IMR-90 (cell line): ENCODE measurements at regions not wholly inside any gene's neighbourhood (a gene's known extent, or its start where the extent isn't known, plus 50 kb on each side); places are given as distances from the start of the nearest gene placed in this dataset.

ENCODE experiments used
- ATAC-seq: fragments of 200-7000 bp; cut with Tn5 transposase; 2 replicates; pipeline ENCODE4 v1.9.1; 2020; ENCODE audit warnings: low read depth, mild to moderate bottlenecking, moderate library complexity
- BruUV-seq: library from RNA; stranded (reverse); fragments of 400-500 nt; replicated peaks from 2 replicates; lab custom pipeline; 2021; lab: Mats Ljungman, UMichigan
- CTCF ChIA-PET: fragments of 300-600 bp; formaldehyde crosslinking; extraction: SDS; loops from one replicate; lab custom pipeline; 2021; ENCODE audit warnings: antibody characterized with exemption; lab: Yijun Ruan, JAX
- POLR2A ChIA-PET: fragments of 300-600 bp; sonication (Branson Sonifier 250); formaldehyde crosslinking; loops from one replicate; lab custom pipeline; 2022; ENCODE audit warnings: antibody characterized with exemption; ENCODE audit not compliant: unreplicated experiment; lab: Charles Lee
- DNase-seq: peaks from one replicate; pipeline ENCODE4 v3.0.0; 2013
- H2AFZ ChIP-seq: replicated peaks from 2 replicates; pipeline ENCODE3; 2013; ENCODE audit warnings: low read length, mild to moderate bottlenecking; ENCODE audit not compliant: poor library complexity
- H2AK5ac ChIP-seq: 2 replicates; pipeline ENCODE4 v1.6.1; 2013; ENCODE audit warnings: low read depth, low read length, inconsistent platforms
- H2AK9ac ChIP-seq: replicated peaks from 2 replicates; pipeline ENCODE3; 2013; ENCODE audit warnings: mild to moderate bottlenecking, low read depth, low read length, moderate library complexity; ENCODE audit not compliant: poor library complexity
- H2BK120ac ChIP-seq: 2 replicates; pipeline ENCODE4 v1.6.1; 2013; ENCODE audit warnings: low read depth, low read length, inconsistent platforms
- H2BK15ac ChIP-seq: 3 replicates; pipeline ENCODE4 v1.6.1; 2013; ENCODE audit warnings: low read depth, low read length, inconsistent platforms
- H2BK20ac ChIP-seq: 2 replicates; pipeline ENCODE4 v1.6.1; 2013; ENCODE audit warnings: low read depth, mild to moderate bottlenecking, inconsistent platforms, low read length, moderate library complexity
- H2BK5ac ChIP-seq: 2 replicates; pipeline ENCODE4 v1.6.1; 2013; ENCODE audit warnings: mild to moderate bottlenecking, low read depth, low read length, inconsistent platforms; ENCODE audit not compliant: poor library complexity, severe bottlenecking
- H3K14ac ChIP-seq: replicated peaks from 2 replicates; pipeline ENCODE4 v1.6.1; 2013; ENCODE audit warnings: low read depth, low read length, inconsistent platforms
- H3K18ac ChIP-seq: 2 replicates; pipeline ENCODE4 v1.6.1; 2013; ENCODE audit warnings: low read depth, low read length, control low read depth
- H3K23ac ChIP-seq: 2 replicates; pipeline ENCODE4 v1.6.1; 2013; ENCODE audit warnings: low read depth, low read length, inconsistent platforms
- H3K27ac ChIP-seq: 2 replicates; pipeline ENCODE4 v1.5.1; 2013; ENCODE audit warnings: mild to moderate bottlenecking, control low read depth, low read length; ENCODE audit not compliant: insufficient read depth
- H3K27me3 ChIP-seq: 2 replicates; pipeline ENCODE4 v1.6.1; 2013; ENCODE audit warnings: low read length; ENCODE audit not compliant: control insufficient read depth, insufficient read depth
- H3K36me3 ChIP-seq: 2 replicates; pipeline ENCODE4 v1.6.1; 2013; ENCODE audit warnings: low read length, mixed read lengths; ENCODE audit not compliant: control insufficient read depth, insufficient read depth
- H3K4ac ChIP-seq: 2 replicates; pipeline ENCODE4 v1.6.1; 2013; ENCODE audit warnings: low read depth, low read length, inconsistent platforms
- H3K4me1 ChIP-seq: 2 replicates; pipeline ENCODE4 v1.6.1; 2013; ENCODE audit warnings: low read length, mixed read lengths; ENCODE audit not compliant: control insufficient read depth, insufficient read depth
- H3K4me2 ChIP-seq: 2 replicates; pipeline ENCODE4 v1.6.1; 2013; ENCODE audit warnings: low read depth, mild to moderate bottlenecking, control low read depth, low read length, moderate library complexity
- H3K4me3 ChIP-seq: 2 replicates; pipeline ENCODE4 v1.5.1; 2013; ENCODE audit warnings: low read depth, mild to moderate bottlenecking, control low read depth, low read length, moderate library complexity; ENCODE audit not compliant: insufficient read depth
- H3K56ac ChIP-seq: 2 replicates; pipeline ENCODE4 v1.6.1; 2013; ENCODE audit warnings: low read length, inconsistent platforms; ENCODE audit not compliant: insufficient read depth; ENCODE audit errors: extremely low read depth
- H3K79me1 ChIP-seq, 2 experiments: 2 replicates each; pipeline ENCODE4 v1.6.1; 2013; ENCODE audit warnings: low read length in 2 of 2, inconsistent platforms in 1 of 2, low read depth in 1 of 2
- H3K9ac ChIP-seq: 2 replicates; pipeline ENCODE4 v1.6.1; 2013; ENCODE audit warnings: low read depth, low read length, control low read depth
- H3K9me1 ChIP-seq: 2 replicates; pipeline ENCODE4 v1.6.1; 2013; ENCODE audit warnings: low read length, inconsistent platforms; ENCODE audit not compliant: insufficient read depth
- H3K9me3 ChIP-seq: 2 replicates; pipeline ENCODE4 v1.6.1; 2013; ENCODE audit warnings: low read length; ENCODE audit not compliant: control insufficient read depth, insufficient read depth
- H4K20me1 ChIP-seq: 2 replicates; pipeline ENCODE4 v1.6.1; 2013; ENCODE audit warnings: low read length, inconsistent platforms; ENCODE audit not compliant: insufficient read depth
- H4K5ac ChIP-seq: 2 replicates; pipeline ENCODE4 v1.6.1; 2013; ENCODE audit warnings: mild to moderate bottlenecking, low read depth, low read length, control low read depth
- H4K8ac ChIP-seq, 2 experiments: 2 replicates each; pipeline ENCODE4 v1.6.1; 2013; ENCODE audit warnings: low read depth in 2 of 2, low read length in 2 of 2, control low read depth in 1 of 2, inconsistent platforms in 1 of 2
- H4K91ac ChIP-seq: 2 replicates; pipeline ENCODE4 v1.6.1; 2013; ENCODE audit warnings: low read depth, low read length, inconsistent platforms; ENCODE audit not compliant: insufficient read depth
- BHLHE40 ChIP-seq: fragments of 150-350 bp; IDR thresholded peaks from 2 replicates; pipeline ENCODE4 v1.6.1; 2016; ENCODE audit warnings: mild to moderate bottlenecking, low read depth, low read length
- CHD1 ChIP-seq: IDR thresholded peaks from 2 replicates; pipeline ENCODE4 v1.6.1; 2012; ENCODE audit warnings: low read depth, low read length, improper control_type of control experiment
- CTCF ChIP-seq: conservative IDR thresholded peaks from 2 replicates; pipeline ENCODE4 v1.5.1; 2012; ENCODE audit warnings: mild to moderate bottlenecking, low read depth, low read length, improper control_type of control experiment
- ELK1 ChIP-seq: fragments of 150-350 bp; IDR thresholded peaks from 2 replicates; pipeline ENCODE4 v1.6.1; 2016; ENCODE audit warnings: low read depth, mild to moderate bottlenecking, low read length, moderate library complexity, borderline replicate concordance
- FOS ChIP-seq: fragments of 150-350 bp; IDR thresholded peaks from 2 replicates; pipeline ENCODE4 v1.6.1; 2016; ENCODE audit warnings: low read depth, low read length
- MAFK ChIP-seq: IDR thresholded peaks from 2 replicates; pipeline ENCODE4 v1.6.1; 2012; ENCODE audit warnings: low read depth, low read length, improper control_type of control experiment
- MAZ ChIP-seq: IDR thresholded peaks from 2 replicates; pipeline ENCODE4 v1.6.1; 2012; ENCODE audit warnings: low read depth, mild to moderate bottlenecking, low read length, improper control_type of control experiment, moderate library complexity, borderline replicate concordance
- MXI1 ChIP-seq: IDR thresholded peaks from 2 replicates; pipeline ENCODE4 v1.6.1; 2012; ENCODE audit warnings: low read depth, mild to moderate bottlenecking, low read length, moderate library complexity, borderline replicate concordance
- NFE2L2 ChIP-seq: fragments of 150-350 bp; IDR thresholded peaks from 2 replicates; pipeline ENCODE4 v1.6.1; 2016; ENCODE audit warnings: low read depth, mild to moderate bottlenecking, low read length
- POLR2A ChIP-seq: IDR thresholded peaks from 2 replicates; pipeline ENCODE4 v1.6.1; 2012; ENCODE audit warnings: mild to moderate bottlenecking, low read depth, low read length
- RCOR1 ChIP-seq: IDR thresholded peaks from 2 replicates; pipeline ENCODE4 v1.6.1; 2012; ENCODE audit warnings: mild to moderate bottlenecking, low read length, improper control_type of control experiment; ENCODE audit not compliant: insufficient replicate concordance
- RFX5 ChIP-seq: IDR thresholded peaks from 2 replicates; pipeline ENCODE4 v1.8.0; 2012; ENCODE audit warnings: low read depth, mild to moderate bottlenecking, low read length, moderate library complexity
- USF2 ChIP-seq: fragments of 150-350 bp; IDR thresholded peaks from 2 replicates; pipeline ENCODE4 v1.6.1; 2017; ENCODE audit warnings: mild to moderate bottlenecking, antibody characterized with exemption, low read length, low read depth
- dilution Hi-C: fragments of 300-500 bp; cut with HindIII; formaldehyde crosslinking; loops from one replicate; pipeline ENCODE4 v1.14.3; 2018; ENCODE audit warnings: low sequenced_read_pairs; ENCODE audit not compliant: unreplicated experiment
- in situ Hi-C: fragments of 300-500 bp; cut with MboI; formaldehyde crosslinking; loops from 3 replicates; pipeline ENCODE4 v1.14.3; 2019; ENCODE audit warnings: low sequenced_read_pairs, inconsistent platforms, mixed read lengths
- intact Hi-C: fragments of 100-400 bp; cut with micrococcal nuclease; formaldehyde crosslinking; loops from 2 replicates; pipeline ENCODE4 v1.10.0; 2022

GRCh38 chr10:83283151-83283550 lies 856.2 kb upstream of the GHITM start:
- H3K14ac ChIP-seq: no peak overlapping the region
- H2AFZ ChIP-seq: no peak overlapping the region
- H3K4me2 ChIP-seq: no peak overlapping the region
- POLR2A ChIA-PET: no interaction called here
- TF ChIP-seq RFX5 (no peak), MAFK (no peak), BHLHE40 (no peak), FOS (no peak), USF2 (no peak), MXI1 (no peak), POLR2A (no peak), RCOR1 (no peak), CTCF (no peak), MAZ (no peak), ELK1 (no peak), CHD1 (no peak), NFE2L2 (no peak)
- no peak overlapping the region for H4K8ac ChIP-seq
- H3K4me3 ChIP-seq: no peak overlapping the region
- H3K27me3 ChIP-seq: no peaks in the 10 kb centered on the region
- intact Hi-C loops (no loop called here), dilution Hi-C loops (no loop called here), in situ Hi-C loops (no loop called here)
- H3K4ac ChIP-seq: no peak overlapping the region
- H4K91ac ChIP-seq: no peak overlapping the region
- H3K4me1 ChIP-seq: no peaks in the 10 kb centered on the region
- no peak overlapping the region for H2BK20ac ChIP-seq
- no peak for ATAC-seq
- H2AK9ac ChIP-seq: no peak overlapping the region
- H2BK120ac ChIP-seq: no peak overlapping the region
- H3K18ac ChIP-seq: no peak overlapping the region
- H4K20me1 ChIP-seq: no peaks in the 10 kb centered on the region
- no peak overlapping the region for H3K9ac ChIP-seq
- no peak overlapping the region for H3K27ac ChIP-seq
- H3K9me1 ChIP-seq: no peaks in the 10 kb centered on the region
- no peak overlapping the region for H2AK5ac ChIP-seq
- H3K79me1 ChIP-seq: no peaks in the 10 kb centered on the region
- no peak overlapping the region for H2BK5ac ChIP-seq
- no TSS peak for BruUV-seq
- no peaks in the 10 kb centered on the region for H3K36me3 ChIP-seq
- H3K9me3 ChIP-seq: peaks cover 2% of the 10 kb centered on the region; the same call in 1 of the 2 replicates
- H3K56ac ChIP-seq: no peak overlapping the region
- CTCF ChIA-PET: no interaction called here
- no peak overlapping the region for H3K23ac ChIP-seq
- DNase-seq: no peak
- H4K5ac ChIP-seq: no peak overlapping the region
- H2BK15ac ChIP-seq: no peak overlapping the region
